WTC11 (cell line): ENCODE measurements at regions not wholly inside any gene's neighbourhood (a gene's known extent, or its start where the extent isn't known, plus 50 kb on each side); places are given as distances from the start of the nearest gene placed in this dataset.

ENCODE experiments used
- AFF4 ChIP-seq: sonication (generic); formaldehyde crosslinking; IDR thresholded peaks from 2 replicates; pipeline ENCODE4 v1.8.1; 2023; ENCODE audit warnings: mild to moderate bottlenecking, missing genetic modification reagents, borderline replicate concordance
- ATF2 ChIP-seq: sonication (generic); formaldehyde crosslinking; IDR thresholded peaks from 2 replicates; pipeline ENCODE4 v1.8.1; 2022; ENCODE audit warnings: low read depth, missing genetic modification reagents, borderline replicate concordance
- CREM ChIP-seq: sonication (generic); formaldehyde crosslinking; IDR thresholded peaks from 2 replicates; pipeline ENCODE4 v1.8.1; 2022; ENCODE audit warnings: mild to moderate bottlenecking, missing genetic modification reagents, moderate library complexity
- CTCF ChIP-seq: fragments of 200-600 bp; IDR thresholded peaks from 2 replicates; pipeline ENCODE4 v1.8.0; 2022; ENCODE audit warnings: antibody characterized with exemption
- FOXK1 ChIP-seq: sonication (generic); formaldehyde crosslinking; IDR thresholded peaks from 2 replicates; pipeline ENCODE4 v1.8.0; 2022; ENCODE audit warnings: mild to moderate bottlenecking, moderate library complexity, missing genetic modification reagents
- IRF2 ChIP-seq: sonication (generic); formaldehyde crosslinking; IDR thresholded peaks from 2 replicates; pipeline ENCODE4 v1.8.0; 2022; ENCODE audit warnings: low read depth, missing genetic modification reagents, borderline replicate concordance
- MAX ChIP-seq: sonication (generic); formaldehyde crosslinking; IDR thresholded peaks from 2 replicates; pipeline ENCODE4 v1.8.0; 2022; ENCODE audit warnings: mild to moderate bottlenecking, missing genetic modification reagents
- MYBL2 ChIP-seq: sonication (generic); formaldehyde crosslinking; IDR thresholded peaks from 2 replicates; pipeline ENCODE4 v1.8.1; 2023; ENCODE audit warnings: mild to moderate bottlenecking, moderate library complexity, missing genetic modification reagents
- ZBTB21 ChIP-seq: sonication (generic); formaldehyde crosslinking; IDR thresholded peaks from 2 replicates; pipeline ENCODE4 v1.8.1; 2023; ENCODE audit warnings: mild to moderate bottlenecking, missing genetic modification reagents, borderline replicate concordance
- TF ChIP-seq, protein P1 (sequence below): sonication (generic); formaldehyde crosslinking; IDR thresholded peaks from 2 replicates; pipeline ENCODE4 v1.8.0; 2022; ENCODE audit warnings: mild to moderate bottlenecking, missing genetic modification reagents
- TF ChIP-seq, protein P2 (sequence below): sonication (generic); formaldehyde crosslinking; IDR thresholded peaks from 2 replicates; pipeline ENCODE4 v1.8.1; 2022; ENCODE audit warnings: low read depth, mild to moderate bottlenecking, moderate library complexity, missing genetic modification reagents, borderline replicate concordance

- no peak for TF ChIP-seq ATF2 (CRISPR knock-in tag)
- TF ChIP-seq FOXK1, result no peak
- no peak for TF ChIP-seq AFF4 (CRISPR knock-in tag)
- TF ChIP-seq ZBTB21 (CRISPR knock-in tag), result no peak
- TF ChIP-seq CTCF, result no peak
- TF ChIP-seq, protein P1, sequence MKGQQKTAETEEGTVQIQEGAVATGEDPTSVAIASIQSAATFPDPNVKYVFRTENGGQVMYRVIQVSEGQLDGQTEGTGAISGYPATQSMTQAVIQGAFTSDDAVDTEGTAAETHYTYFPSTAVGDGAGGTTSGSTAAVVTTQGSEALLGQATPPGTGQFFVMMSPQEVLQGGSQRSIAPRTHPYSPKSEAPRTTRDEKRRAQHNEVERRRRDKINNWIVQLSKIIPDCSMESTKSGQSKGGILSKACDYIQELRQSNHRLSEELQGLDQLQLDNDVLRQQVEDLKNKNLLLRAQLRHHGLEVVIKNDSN, result no peak
- TF ChIP-seq MYBL2 (CRISPR knock-in tag), result no peak
- TF ChIP-seq, protein P2, sequence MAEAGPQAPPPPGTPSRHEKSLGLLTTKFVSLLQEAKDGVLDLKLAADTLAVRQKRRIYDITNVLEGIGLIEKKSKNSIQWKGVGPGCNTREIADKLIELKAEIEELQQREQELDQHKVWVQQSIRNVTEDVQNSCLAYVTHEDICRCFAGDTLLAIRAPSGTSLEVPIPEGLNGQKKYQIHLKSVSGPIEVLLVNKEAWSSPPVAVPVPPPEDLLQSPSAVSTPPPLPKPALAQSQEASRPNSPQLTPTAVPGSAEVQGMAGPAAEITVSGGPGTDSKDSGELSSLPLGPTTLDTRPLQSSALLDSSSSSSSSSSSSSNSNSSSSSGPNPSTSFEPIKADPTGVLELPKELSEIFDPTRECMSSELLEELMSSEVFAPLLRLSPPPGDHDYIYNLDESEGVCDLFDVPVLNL, result no peak
- no peak for TF ChIP-seq IRF2
- no peak for TF ChIP-seq CREM (CRISPR knock-in tag)
- no peak for TF ChIP-seq MAX (CRISPR knock-in tag)
Observed at GRCh38 chr12:72748971-72749370, 476.8 kb downstream of the TRHDE start.
